Heart left ventricle (tissue), 13 donors: ENCODE measurements at regions not wholly inside any gene's neighbourhood (a gene's known extent, or its start where the extent isn't known, plus 50 kb on each side); places are given as distances from the start of the nearest gene placed in this dataset.

Experiments used
- CTCF ChIP-seq, 12 donors: fragments of 200-600 bp; sonication (generic) in 4 of 12; IDR thresholded peaks; one replicate each; pipeline versions ENCODE4 v1.5.0 to v1.8.0; 2018 to 2022; ENCODE audit warnings: antibody characterized with exemption in 12 of 12, mild to moderate bottlenecking in 5 of 12
- POLR2A ChIP-seq, 2 donors: fragments of 450-650 bp; IDR thresholded peaks; one replicate each; pipeline ENCODE4 v1.6.1; 2017; ENCODE audit warnings: antibody characterized with exemption in 2 of 2, mild to moderate bottlenecking in 2 of 2, moderate library complexity in 2 of 2
- donor health status: ischemic (EF 13 %, LVEDD 7.1; RV severe dilation, severe dysfunction).
- donor health status: DM: no; HTN: yes; CAD: no.
- donor health status: DM: no; HTN: no; CAD: no.
- donor health status: ischemic (EF 25% LVEDD 6.9; RV normal size, moderate dysfunction).
- donor health status: ischemic (EF 25% LVEDD 5.7; RV mildly dilated, moderate dysfunction).
- donor health status: ischemic (EF 35%, LVEDD 5.7; RV mildly dilated, moderate dysfunction).
- donor health status: nonischemic (EF 11% LVEDD 7.7; RV severe dilation, severe dysfunction).
- donor health status: DM: yes; HTN: yes; CAD: no.
- donor health status: PGD.
- donor health status: ischemic (EF 29% LVEDD 5.4; RV normal size, mild dysfunction).
- donor health status: nonischemic (EF 23%, LVEDD 6.1; RV moderate dilation, normal function).

DNA sequence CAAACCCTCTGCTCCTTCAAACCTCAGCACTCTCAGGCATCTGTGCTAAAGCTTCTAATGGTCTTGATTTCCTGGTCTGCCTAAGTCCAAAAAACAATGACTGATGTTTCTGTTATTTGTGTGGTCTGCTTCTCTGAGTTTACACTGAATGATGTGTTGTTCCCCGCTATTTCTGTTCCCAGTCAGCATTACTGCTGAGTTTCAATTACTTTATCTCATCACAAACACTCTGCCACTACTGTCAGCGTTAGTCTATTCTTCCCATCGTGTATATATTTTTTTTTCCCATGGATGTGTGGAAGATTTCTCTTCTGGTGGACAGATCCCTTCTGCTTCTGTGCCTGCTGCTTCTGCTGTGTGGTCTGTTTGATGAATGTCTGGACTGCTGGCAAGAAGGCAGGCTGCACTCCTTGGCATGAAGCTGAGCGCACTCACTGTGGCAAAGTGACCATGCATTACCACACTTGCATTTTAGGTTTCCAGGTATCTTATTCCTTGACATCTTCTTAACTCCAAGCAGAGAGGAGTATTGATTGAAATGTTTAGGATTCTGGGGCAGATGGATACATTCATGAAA is 106.9 kb upstream of the PAQR3 start:
- no peak for TF ChIP-seq CTCF (IDR thresholded peaks at IDR 0.05)
- TF ChIP-seq POLR2A (IDR thresholded peaks at IDR 0.05) = no peak
